ENCODE measurements at regions not wholly inside any gene's neighbourhood (a gene's known extent, or its start where the extent isn't known, plus 50 kb on each side); places are given as distances from the start of the nearest gene placed in this dataset.

DNA sequence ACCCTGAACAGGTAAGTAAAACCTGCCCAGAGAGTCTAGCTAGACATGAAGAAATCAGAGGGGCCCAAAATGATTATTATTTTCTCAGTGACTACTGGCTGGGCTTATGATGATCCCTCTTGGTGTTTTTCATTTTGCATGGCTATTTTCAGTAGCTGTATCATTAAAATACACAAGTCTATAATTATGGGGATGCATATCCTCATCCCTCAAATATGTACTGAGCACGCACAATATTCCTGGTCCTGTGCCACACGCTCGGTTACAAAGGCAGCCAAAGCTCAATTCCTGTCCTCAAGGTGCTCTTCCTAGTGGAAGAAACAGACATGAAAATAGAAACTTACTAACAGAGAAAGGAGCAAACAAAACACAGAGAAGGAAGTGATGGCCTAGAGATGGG is 180.0 kb downstream of the DAD1 start:
- Histone ChIP-seq H2AFZ (ENCODE audit: low read length) (no peak overlapping the region), H3K27me3 (ENCODE audit: low read length) (no peaks in the 10 kb centered on the region), H3K4me3 (ENCODE audit: low read length) (no peak overlapping the region), H3F3A (ENCODE audit: low read length, unreplicated experiment) (no peaks in the 10 kb centered on the region), H4K20me1 (ENCODE audit: low read length) (no peaks in the 10 kb centered on the region), H3K9ac (ENCODE audit: low read length) (no peak overlapping the region), H3K9me2 (replicated peaks; ENCODE audit: low read length) (no peaks in the 10 kb centered on the region), H3K27ac (ENCODE audit: low read length) (no peak overlapping the region), H3K4me2 (ENCODE audit: low read length) (no peak overlapping the region), H3K4me1 (ENCODE audit: insufficient read depth, low read length) (peaks cover 9% of the 10 kb centered on the region; the same call in 1 of the 2 replicates), H3K9me3 (ENCODE audit: low read length) (no peaks in the 10 kb centered on the region), H3K79me2 (ENCODE audit: low read length) (no peaks in the 10 kb centered on the region), H3K36me3 (ENCODE audit: low read depth, low read length) (no peaks in the 10 kb centered on the region)
- intact Hi-C loops (cut with micrococcal nuclease), result no loop called here
- CTCF ChIA-PET, result no interaction called here
- no TSS peak for BruUV-seq (replicated peaks)
- POLR2A ChIA-PET (ENCODE audit: unreplicated experiment), result no interaction called here
- ATAC-seq (no peak), DNase-seq (no peak)
- TF ChIP-seq, protein P1, sequence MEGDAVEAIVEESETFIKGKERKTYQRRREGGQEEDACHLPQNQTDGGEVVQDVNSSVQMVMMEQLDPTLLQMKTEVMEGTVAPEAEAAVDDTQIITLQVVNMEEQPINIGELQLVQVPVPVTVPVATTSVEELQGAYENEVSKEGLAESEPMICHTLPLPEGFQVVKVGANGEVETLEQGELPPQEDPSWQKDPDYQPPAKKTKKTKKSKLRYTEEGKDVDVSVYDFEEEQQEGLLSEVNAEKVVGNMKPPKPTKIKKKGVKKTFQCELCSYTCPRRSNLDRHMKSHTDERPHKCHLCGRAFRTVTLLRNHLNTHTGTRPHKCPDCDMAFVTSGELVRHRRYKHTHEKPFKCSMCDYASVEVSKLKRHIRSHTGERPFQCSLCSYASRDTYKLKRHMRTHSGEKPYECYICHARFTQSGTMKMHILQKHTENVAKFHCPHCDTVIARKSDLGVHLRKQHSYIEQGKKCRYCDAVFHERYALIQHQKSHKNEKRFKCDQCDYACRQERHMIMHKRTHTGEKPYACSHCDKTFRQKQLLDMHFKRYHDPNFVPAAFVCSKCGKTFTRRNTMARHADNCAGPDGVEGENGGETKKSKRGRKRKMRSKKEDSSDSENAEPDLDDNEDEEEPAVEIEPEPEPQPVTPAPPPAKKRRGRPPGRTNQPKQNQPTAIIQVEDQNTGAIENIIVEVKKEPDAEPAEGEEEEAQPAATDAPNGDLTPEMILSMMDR (conservative IDR thresholded peaks at IDR 0.05; ENCODE audit: low read depth, low read length), result no peak
- TF ChIP-seq EZH2phosphoT487 (IDR thresholded peaks at IDR 0.05; ENCODE audit: borderline replicate concordance, low read length) (no peak), EZH2 (IDR thresholded peaks at IDR 0.05; ENCODE audit: low read length, unreplicated experiment) (no peak)

DNA sequence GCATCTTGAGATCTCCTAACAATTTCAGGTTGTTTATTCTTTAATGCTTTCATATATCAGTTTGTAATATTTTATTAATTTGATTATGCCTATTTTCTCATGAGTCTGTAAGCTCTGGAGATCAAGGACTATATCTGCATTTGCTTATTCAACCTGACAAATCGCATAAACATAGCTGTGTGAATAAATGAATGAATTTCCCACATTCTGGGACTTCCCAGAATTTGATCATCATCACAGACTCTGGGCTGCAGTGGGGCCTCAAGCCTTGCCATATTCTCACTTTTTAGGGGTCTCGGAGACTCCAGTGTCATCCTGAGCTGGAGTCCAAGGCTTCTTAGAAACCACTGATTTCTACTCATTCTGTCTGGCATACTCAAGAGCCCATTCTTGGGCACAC is 180.5 kb downstream of the DAD1 start:
- H3K27me3 ChIP-seq (ENCODE audit: low read length), result no peaks in the 10 kb centered on the region
- CTCF ChIA-PET, result no interaction called here
- no peak for DNase-seq
- intact Hi-C loops (cut with micrococcal nuclease), result no loop called here
- H3K9me2 ChIP-seq (replicated peaks; ENCODE audit: low read length), result no peaks in the 10 kb centered on the region
- no peaks in the 10 kb centered on the region for H3F3A ChIP-seq (ENCODE audit: low read length, unreplicated experiment)
- H3K27ac ChIP-seq (ENCODE audit: low read length), result no peak overlapping the region
- H3K9me3 ChIP-seq (ENCODE audit: low read length), result no peaks in the 10 kb centered on the region
- H3K4me3 ChIP-seq (ENCODE audit: low read length), result no peak overlapping the region
- no peak overlapping the region for H3K4me2 ChIP-seq (ENCODE audit: low read length)
- peaks cover 9% of the 10 kb centered on the region; the same call in 1 of the 2 replicates for H3K4me1 ChIP-seq (ENCODE audit: insufficient read depth, low read length)
- H3K79me2 ChIP-seq (ENCODE audit: low read length), result no peaks in the 10 kb centered on the region
- no peaks in the 10 kb centered on the region for H4K20me1 ChIP-seq (ENCODE audit: low read length)
- H3K36me3 ChIP-seq (ENCODE audit: low read depth, low read length), result no peaks in the 10 kb centered on the region
- BruUV-seq (replicated peaks), result no TSS peak
- no peak for TF ChIP-seq EZH2phosphoT487 (IDR thresholded peaks at IDR 0.05; ENCODE audit: borderline replicate concordance, low read length)
- TF ChIP-seq, protein P1 (conservative IDR thresholded peaks at IDR 0.05; ENCODE audit: low read depth, low read length), result no peak
- no peak for TF ChIP-seq EZH2 (IDR thresholded peaks at IDR 0.05; ENCODE audit: low read length, unreplicated experiment)
- POLR2A ChIA-PET (ENCODE audit: unreplicated experiment), result no interaction called here
- H3K9ac ChIP-seq (ENCODE audit: low read length), result no peak overlapping the region
- H2AFZ ChIP-seq (ENCODE audit: low read length), result no peak overlapping the region
- ATAC-seq, result no peak

DNA sequence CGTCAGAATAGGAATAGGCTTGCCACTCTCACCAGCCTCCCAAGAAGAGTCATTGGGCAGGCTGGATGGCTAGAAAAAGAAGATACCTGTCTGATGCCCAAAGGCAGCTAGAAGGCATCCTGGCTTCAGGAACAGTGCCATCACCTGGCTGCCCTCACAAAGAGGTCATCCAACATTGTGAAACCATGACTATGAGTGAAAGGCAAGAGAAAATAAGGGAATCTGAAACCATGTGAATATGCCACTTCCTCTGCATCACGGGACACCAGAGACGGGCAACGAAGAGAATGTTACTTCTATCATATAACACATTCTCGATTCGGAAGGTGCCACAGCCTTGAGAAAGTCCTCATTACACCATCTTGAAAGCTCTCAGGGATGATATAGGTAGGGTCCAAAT is 182.0 kb downstream of the DAD1 start:
- H4K20me1 ChIP-seq (ENCODE audit: low read length), result no peaks in the 10 kb centered on the region
- DNase-seq, result no peak
- no peak overlapping the region for H3K27ac ChIP-seq (ENCODE audit: low read length)
- H3K9me3 ChIP-seq (ENCODE audit: low read length), result no peaks in the 10 kb centered on the region
- POLR2A ChIA-PET (ENCODE audit: unreplicated experiment), result no interaction called here
- no peaks in the 10 kb centered on the region for H3K9me2 ChIP-seq (replicated peaks; ENCODE audit: low read length)
- H3K4me1 ChIP-seq (ENCODE audit: insufficient read depth, low read length), result peaks cover 9% of the 10 kb centered on the region; the same call in 1 of the 2 replicates
- H3K36me3 ChIP-seq (ENCODE audit: low read depth, low read length), result no peaks in the 10 kb centered on the region
- H3K9ac ChIP-seq (ENCODE audit: low read length), result no peak overlapping the region
- H3K4me2 ChIP-seq (ENCODE audit: low read length), result no peak overlapping the region
- TF ChIP-seq EZH2 (IDR thresholded peaks at IDR 0.05; ENCODE audit: low read length, unreplicated experiment) (no peak), EZH2phosphoT487 (IDR thresholded peaks at IDR 0.05; ENCODE audit: borderline replicate concordance, low read length) (no peak)
- TF ChIP-seq, protein P1 (conservative IDR thresholded peaks at IDR 0.05; ENCODE audit: low read depth, low read length), result no peak
- intact Hi-C loops (cut with micrococcal nuclease), result no loop called here
- H3K4me3 ChIP-seq (ENCODE audit: low read length), result no peak overlapping the region
- H3K79me2 ChIP-seq (ENCODE audit: low read length), result no peaks in the 10 kb centered on the region
- no peak for ATAC-seq
- H3F3A ChIP-seq (ENCODE audit: low read length, unreplicated experiment), result no peaks in the 10 kb centered on the region
- BruUV-seq (replicated peaks), result no TSS peak
- CTCF ChIA-PET, result no interaction called here
- no peak overlapping the region for H2AFZ ChIP-seq (ENCODE audit: low read length)
- H3K27me3 ChIP-seq (ENCODE audit: low read length), result no peaks in the 10 kb centered on the region
